Effector memory CD8-positive, alpha-beta T cell (primary cell): ENCODE measurements at regions not wholly inside any gene's neighbourhood (a gene's known extent, or its start where the extent isn't known, plus 50 kb on each side); places are given as distances from the start of the nearest gene placed in this dataset.
"Not testable (repeated sequence)": the region's sequence is repeated elsewhere in the genome, so short reads cannot be mapped to it uniquely, and the experiment has no call there.

ENCODE experiments used
- ATAC-seq: fragments of 150-1000 bp; cut with Tn5 transposase; replicated peaks from 2 replicates; pipeline ENCODE4 v1.10.0; 2021; ENCODE audit warnings: mild to moderate bottlenecking, moderate library complexity
- DNase-seq, 3 experiments: peaks; one replicate each; pipeline ENCODE4 v3.0.0; 2021
- H3K27ac Mint-ChIP-seq, 2 donors: one replicate each; pipeline ENCODE4 v1.8.0; 2022; ENCODE audit warnings: mild to moderate bottlenecking in 2 of 2, mixed read lengths in 2 of 2, moderate library complexity in 2 of 2
- H3K27me3 Mint-ChIP-seq, 2 donors: one replicate each; pipeline ENCODE4 v1.8.0; 2022; ENCODE audit warnings: mixed read lengths in 2 of 2
- H3K36me3 Mint-ChIP-seq: one replicate; pipeline ENCODE4 v1.8.0; 2022; ENCODE audit warnings: mild to moderate bottlenecking, moderate library complexity, mixed read lengths; ENCODE audit not compliant: insufficient read depth
- H3K4me1 Mint-ChIP-seq, 2 donors: one replicate each; pipeline ENCODE4 v1.8.0; 2022; ENCODE audit warnings: low read depth in 2 of 2, mixed read lengths in 2 of 2
- H3K4me3 Mint-ChIP-seq, 2 donors: one replicate each; pipeline ENCODE4 v1.8.0; 2022; ENCODE audit warnings: mild to moderate bottlenecking in 2 of 2, mixed read lengths in 2 of 2, moderate library complexity in 2 of 2
- H3K9me3 Mint-ChIP-seq, 2 donors: one replicate each; pipeline ENCODE4 v1.8.0; 2022; ENCODE audit warnings: mixed read lengths in 2 of 2

- no peak for ATAC-seq
- Mint-ChIP-seq H3K4me1 (peaks cover 0 to 3% of the 10 kb centered on the region in 2 donors), H3K27me3 (no peaks in the 10 kb centered on the region), H3K9me3 (peaks cover 0 to 1% of the 10 kb centered on the region in 2 donors), H3K36me3 (no peaks in the 10 kb centered on the region), H3K4me3 (no peak overlapping the region), H3K27ac (no peak overlapping the region)
- no peak for DNase-seq
These were observed 115.6 kb upstream of the DIAPH2 start for GRCh38 chrX:96569034-96569433.

DNA sequence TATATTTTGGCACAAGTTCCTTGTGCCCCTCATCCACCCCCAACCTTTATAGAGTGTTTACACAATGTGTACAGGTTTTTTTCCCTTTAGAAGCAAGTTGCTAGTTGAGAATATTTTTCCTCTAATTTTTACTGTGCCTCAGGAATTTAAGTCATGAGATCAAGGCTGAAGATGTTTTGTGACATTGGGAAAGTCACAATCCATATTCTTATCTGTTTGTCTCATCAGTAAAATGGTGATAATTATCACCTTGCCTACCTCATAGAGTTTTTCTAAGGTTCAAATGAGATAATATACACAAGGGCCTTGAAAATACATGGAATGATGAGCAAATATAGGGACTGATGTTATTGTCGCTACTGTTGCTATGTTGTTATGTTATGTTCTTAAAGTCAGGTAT, 109.6 kb upstream of the DIAPH2 start:
- Mint-ChIP-seq H3K4me3 (no peak overlapping the region), H3K4me1 (no peaks in the 10 kb centered on the region), H3K27ac (no peak overlapping the region), H3K27me3 (peaks cover 0 to 14% of the 10 kb centered on the region in 2 donors), H3K36me3 (no peaks in the 10 kb centered on the region), H3K9me3 (peaks cover 0 to 1% of the 10 kb centered on the region in 2 donors)
- ATAC-seq (no peak), DNase-seq (no peak)

- Mint-ChIP-seq H3K4me1 (no peaks in the 10 kb centered on the region), H3K27me3 (peaks cover 0 to 14% of the 10 kb centered on the region in 2 donors), H3K36me3 (no peaks in the 10 kb centered on the region), H3K9me3 (no peaks in the 10 kb centered on the region), H3K4me3 (no peak overlapping the region), H3K27ac (no peak overlapping the region)
- ATAC-seq (no peak), DNase-seq (no peak)
These were observed 108.3 kb upstream of the DIAPH2 start for GRCh38 chrX:96576368-96576767.

GRCh38 chrX:96578781-96579180, 105.9 kb upstream of the DIAPH2 start:
- no peak for ATAC-seq
- H3K9me3 Mint-ChIP-seq, result no peaks in the 10 kb centered on the region

GRCh38 chrX:96579252-96579651, 105.4 kb upstream of the DIAPH2 start:
- ATAC-seq (no peak), DNase-seq (no peak)
- Mint-ChIP-seq H3K36me3 (no peaks in the 10 kb centered on the region), H3K4me1 (no peaks in the 10 kb centered on the region), H3K27me3 (peaks cover 0 to 14% of the 10 kb centered on the region in 2 donors), H3K9me3 (no peaks in the 10 kb centered on the region), H3K27ac (no peak overlapping the region), H3K4me3 (no peak overlapping the region)

More at GRCh38 chrX:96578781-96579180, 105.9 kb upstream of the DIAPH2 start:
- H3K36me3 Mint-ChIP-seq, result no peaks in the 10 kb centered on the region
- peaks cover 0 to 14% of the 10 kb centered on the region in 2 donors for H3K27me3 Mint-ChIP-seq
- no peak overlapping the region for H3K4me3 Mint-ChIP-seq
- no peak for DNase-seq
- no peaks in the 10 kb centered on the region for H3K4me1 Mint-ChIP-seq
- no peak overlapping the region for H3K27ac Mint-ChIP-seq

DNA sequence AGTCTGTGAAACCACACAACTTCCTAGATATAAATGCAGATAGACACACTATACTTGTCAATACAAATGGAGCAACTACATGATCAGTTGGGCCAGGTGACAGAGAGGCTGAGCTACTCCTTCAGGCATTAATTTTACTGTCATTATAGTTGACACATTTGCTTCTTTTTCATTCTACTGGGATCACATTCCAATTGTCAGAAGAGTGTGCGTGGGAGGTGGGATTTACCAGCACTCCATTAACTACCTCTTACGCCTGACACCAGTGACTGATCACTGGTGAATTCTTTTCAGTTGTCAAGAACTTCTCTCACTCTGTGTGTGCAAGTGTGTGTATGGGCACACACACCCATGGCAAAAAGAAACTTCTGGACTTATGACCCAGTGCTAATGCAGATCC, 94.2 kb upstream of the DIAPH2 start:
- Mint-ChIP-seq H3K27me3 (peaks cover 0 to under 1% of the 10 kb centered on the region in 2 donors), H3K9me3 (no peaks in the 10 kb centered on the region), H3K27ac (no peak overlapping the region), H3K4me3 (no peak overlapping the region), H3K36me3 (no peaks in the 10 kb centered on the region), H3K4me1 (no peaks in the 10 kb centered on the region)
- ATAC-seq (no peak), DNase-seq (no peak)

DNA sequence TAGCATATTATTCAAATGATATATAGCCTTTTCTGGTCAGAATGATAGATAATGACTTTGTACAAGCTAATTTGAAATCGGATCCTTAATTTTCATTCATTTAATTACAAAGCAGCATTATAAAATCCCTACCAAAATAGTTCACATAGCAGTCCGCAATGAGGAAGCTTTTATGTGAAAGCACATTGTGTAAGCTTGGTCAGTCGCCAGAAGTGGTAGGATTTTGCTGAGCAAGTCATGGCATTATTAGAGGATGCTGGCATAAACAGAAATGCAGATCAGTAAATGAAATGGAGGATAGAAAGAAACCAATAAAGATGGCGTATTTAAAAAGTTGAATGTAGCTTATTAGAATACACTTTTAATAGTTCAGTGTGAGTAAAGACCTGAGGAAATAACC, 93.2 kb upstream of the DIAPH2 start:
- Mint-ChIP-seq H3K4me1 (no peaks in the 10 kb centered on the region), H3K4me3 (no peak overlapping the region), H3K27ac (no peak overlapping the region), H3K36me3 (no peaks in the 10 kb centered on the region), H3K27me3 (no peaks in the 10 kb centered on the region), H3K9me3 (no peaks in the 10 kb centered on the region)
- ATAC-seq, result no peak
- no peak for DNase-seq

- H3K9me3 Mint-ChIP-seq, ATAC-seq, H3K27ac Mint-ChIP-seq, H3K27me3 Mint-ChIP-seq, H3K4me1 Mint-ChIP-seq, DNase-seq, H3K4me3 Mint-ChIP-seq, H3K36me3 Mint-ChIP-seq: not testable (repeated sequence)
These were observed 86.8 kb upstream of the DIAPH2 start for GRCh38 chrX:96597847-96598246.

- DNase-seq, result no peak
- Mint-ChIP-seq H3K4me1 (no peaks in the 10 kb centered on the region), H3K27me3 (peaks cover 0 to 7% of the 10 kb centered on the region in 2 donors), H3K36me3 (no peaks in the 10 kb centered on the region), H3K27ac (no peak overlapping the region), H3K9me3 (no peaks in the 10 kb centered on the region), H3K4me3 (no peak overlapping the region)
- no peak for ATAC-seq
These were observed 72.9 kb upstream of the DIAPH2 start for GRCh38 chrX:96611619-96612362.

DNA sequence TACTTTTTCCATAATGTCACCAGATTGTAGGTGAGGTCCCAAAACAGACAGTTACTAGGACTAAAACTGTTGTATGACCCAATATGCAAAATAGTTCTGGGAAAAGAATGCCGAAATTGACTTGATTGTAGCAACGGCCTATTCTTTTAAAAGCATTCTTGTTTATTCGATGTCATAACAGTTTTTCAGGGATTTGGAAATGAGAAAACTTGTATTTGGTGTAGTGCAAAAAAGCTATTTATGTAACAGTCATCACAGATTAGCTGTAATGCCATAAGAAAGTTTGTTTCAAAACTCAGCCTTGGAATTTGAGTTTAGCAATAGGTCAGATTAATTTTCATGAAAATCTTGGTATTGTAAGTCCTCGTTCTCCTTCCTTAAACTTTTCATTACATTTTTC, 69.2 kb upstream of the DIAPH2 start:
- H3K36me3 Mint-ChIP-seq, result no peaks in the 10 kb centered on the region
- H3K27ac Mint-ChIP-seq, result no peak overlapping the region
- no peaks in the 10 kb centered on the region for H3K27me3 Mint-ChIP-seq
- no peaks in the 10 kb centered on the region for H3K4me1 Mint-ChIP-seq
- no peak for ATAC-seq
- no peak for DNase-seq
- H3K9me3 Mint-ChIP-seq, result no peaks in the 10 kb centered on the region
- H3K4me3 Mint-ChIP-seq, result no peak overlapping the region

GRCh38 chrX:96619588-96619987, 65.1 kb upstream of the DIAPH2 start:
- H3K9me3 Mint-ChIP-seq, result no peaks in the 10 kb centered on the region
- H3K36me3 Mint-ChIP-seq, result no peaks in the 10 kb centered on the region
- H3K27me3 Mint-ChIP-seq, result peaks cover 5 to 6% of the 10 kb centered on the region in 2 donors
- DNase-seq (no peak), ATAC-seq (no peak)
- H3K4me1 Mint-ChIP-seq, result no peaks in the 10 kb centered on the region
- H3K27ac Mint-ChIP-seq, result no peak overlapping the region
- H3K4me3 Mint-ChIP-seq, result no peak overlapping the region

- H3K4me3 Mint-ChIP-seq, result no peak overlapping the region
- H3K4me1 Mint-ChIP-seq, result no peaks in the 10 kb centered on the region
- no peaks in the 10 kb centered on the region for H3K36me3 Mint-ChIP-seq
- H3K27ac Mint-ChIP-seq, result no peak overlapping the region
- H3K27me3 Mint-ChIP-seq, result peaks cover 17% of the 10 kb centered on the region in 2 donors
- ATAC-seq, result no peak
- H3K9me3 Mint-ChIP-seq, result no peaks in the 10 kb centered on the region
- DNase-seq, result no peak
These were observed 62.8 kb upstream of the DIAPH2 start for GRCh38 chrX:96621811-96622210.
